ENCODE measurements at regions not wholly inside any gene's neighbourhood (a gene's known extent, or its start where the extent isn't known, plus 50 kb on each side); places are given as distances from the start of the nearest gene placed in this dataset.
"Not testable (repeated sequence)": the region's sequence is repeated elsewhere in the genome, so short reads cannot be mapped to it uniquely, and the experiment has no call there.

- peak in 1 of 3 donors; percentile 57 for DNase-seq
Observed at GRCh38 chr5:74404574-74405508, 235.7 kb downstream of the ENC1 start.

GRCh38 chr5:74403771-74404170 lies 236.8 kb downstream of the ENC1 start:
- no peak for DNase-seq

GRCh38 chr5:74402553-74402952 lies 238.0 kb downstream of the ENC1 start:
- DNase-seq: no peak

GRCh38 chr5:74401946-74402320 lies 238.6 kb downstream of the ENC1 start:
- DNase-seq: no peak

- no peak for DNase-seq
Observed at GRCh38 chr5:74401281-74401945, 239.1 kb downstream of the ENC1 start.

GRCh38 chr5:74400067-74400466 lies 240.5 kb downstream of the ENC1 start:
- DNase-seq: no peak

- DNase-seq: peak; percentile 59 to 90 (median 81)
Observed at GRCh38 chr5:74396913-74397622, 243.5 kb downstream of the ENC1 start.

GRCh38 chr5:74394916-74395880 lies 245.3 kb downstream of the ENC1 start:
- DNase-seq: no peak

GRCh38 chr5:74394528-74394915 lies 246.0 kb downstream of the ENC1 start:
- DNase-seq: no peak

GRCh38 chr5:74393943-74394342 lies 246.6 kb downstream of the ENC1 start:
- DNase-seq: no peak

GRCh38 chr5:74392711-74393351 lies 247.7 kb downstream of the ENC1 start:
- DNase-seq: peak in 1 of 3 donors; percentile 55

GRCh38 chr5:74391410-74391809 lies 249.1 kb downstream of the ENC1 start:
- no peak for DNase-seq

- no peak for DNase-seq
Observed at GRCh38 chr5:74390822-74391221, 249.7 kb downstream of the ENC1 start.

GRCh38 chr5:74390306-74390637 lies 250.3 kb downstream of the ENC1 start:
- no peak for DNase-seq

- DNase-seq: no peak
Observed at GRCh38 chr5:74389531-74390305, 250.8 kb downstream of the ENC1 start.

GRCh38 chr5:74388411-74388810 lies 252.1 kb downstream of the ENC1 start:
- not testable (repeated sequence) for DNase-seq

- peak in 1 of 3 donors; percentile 50 for DNase-seq
Observed at GRCh38 chr5:74386571-74387334, 253.8 kb downstream of the ENC1 start.

- peak in 2 of 3 donors; percentile 49 to 66 for DNase-seq
Observed at GRCh38 chr5:74384851-74385250, 255.7 kb downstream of the ENC1 start.

GRCh38 chr5:74382987-74383593 lies 257.4 kb downstream of the ENC1 start:
- DNase-seq: peak; percentile 82 to 92 (median 84)
